Astrocyte of the cerebellum (primary cell): ENCODE measurements at regions not wholly inside any gene's neighbourhood (a gene's known extent, or its start where the extent isn't known, plus 50 kb on each side); places are given as distances from the start of the nearest gene placed in this dataset.

ENCODE experiments used
- DNase-seq: peaks from one replicate; pipeline ENCODE4 v3.0.0-alpha.2; 2011; ENCODE audit warnings: low read depth
- H3K4me3 ChIP-seq: 2 replicates; pipeline ENCODE4 v1.5.1; 2011; ENCODE audit warnings: mild to moderate bottlenecking, low read depth, low read length, moderate library complexity
- in situ Hi-C: cut with HindIII; loops from 2 replicates; pipeline ENCODE4 v1.10.0; 2017; ENCODE audit warnings: low sequenced_read_pairs
- TF ChIP-seq, protein P1 (sequence below): IDR thresholded peaks from 2 replicates; pipeline ENCODE4 v1.5.1; 2012; ENCODE audit warnings: low read length, low read depth, moderate library complexity, mild to moderate bottlenecking; ENCODE audit errors: missing control alignments

DNA sequence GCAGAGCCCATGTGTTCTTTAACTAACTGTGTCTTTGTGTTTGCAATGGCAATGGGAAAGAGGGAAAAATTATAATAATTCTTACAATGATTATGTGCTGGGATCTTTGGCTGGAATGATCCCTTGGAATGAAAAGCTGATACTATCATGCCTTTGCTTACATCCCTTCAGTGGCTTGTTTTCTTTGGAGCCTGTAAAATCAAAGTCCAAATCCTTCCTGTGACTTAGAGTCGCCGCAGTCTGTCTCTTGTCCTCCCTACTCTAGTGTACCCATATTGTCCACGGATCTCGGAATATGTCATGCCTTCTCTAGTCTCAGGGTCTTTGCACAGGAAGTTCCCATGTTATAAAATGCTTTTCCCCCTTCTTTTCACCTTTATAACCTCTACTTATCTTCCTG, 111.7 kb upstream of the MAF start:
- TF ChIP-seq, protein P1, sequence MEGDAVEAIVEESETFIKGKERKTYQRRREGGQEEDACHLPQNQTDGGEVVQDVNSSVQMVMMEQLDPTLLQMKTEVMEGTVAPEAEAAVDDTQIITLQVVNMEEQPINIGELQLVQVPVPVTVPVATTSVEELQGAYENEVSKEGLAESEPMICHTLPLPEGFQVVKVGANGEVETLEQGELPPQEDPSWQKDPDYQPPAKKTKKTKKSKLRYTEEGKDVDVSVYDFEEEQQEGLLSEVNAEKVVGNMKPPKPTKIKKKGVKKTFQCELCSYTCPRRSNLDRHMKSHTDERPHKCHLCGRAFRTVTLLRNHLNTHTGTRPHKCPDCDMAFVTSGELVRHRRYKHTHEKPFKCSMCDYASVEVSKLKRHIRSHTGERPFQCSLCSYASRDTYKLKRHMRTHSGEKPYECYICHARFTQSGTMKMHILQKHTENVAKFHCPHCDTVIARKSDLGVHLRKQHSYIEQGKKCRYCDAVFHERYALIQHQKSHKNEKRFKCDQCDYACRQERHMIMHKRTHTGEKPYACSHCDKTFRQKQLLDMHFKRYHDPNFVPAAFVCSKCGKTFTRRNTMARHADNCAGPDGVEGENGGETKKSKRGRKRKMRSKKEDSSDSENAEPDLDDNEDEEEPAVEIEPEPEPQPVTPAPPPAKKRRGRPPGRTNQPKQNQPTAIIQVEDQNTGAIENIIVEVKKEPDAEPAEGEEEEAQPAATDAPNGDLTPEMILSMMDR = no peak
- in situ Hi-C loops = no loop called here

DNA sequence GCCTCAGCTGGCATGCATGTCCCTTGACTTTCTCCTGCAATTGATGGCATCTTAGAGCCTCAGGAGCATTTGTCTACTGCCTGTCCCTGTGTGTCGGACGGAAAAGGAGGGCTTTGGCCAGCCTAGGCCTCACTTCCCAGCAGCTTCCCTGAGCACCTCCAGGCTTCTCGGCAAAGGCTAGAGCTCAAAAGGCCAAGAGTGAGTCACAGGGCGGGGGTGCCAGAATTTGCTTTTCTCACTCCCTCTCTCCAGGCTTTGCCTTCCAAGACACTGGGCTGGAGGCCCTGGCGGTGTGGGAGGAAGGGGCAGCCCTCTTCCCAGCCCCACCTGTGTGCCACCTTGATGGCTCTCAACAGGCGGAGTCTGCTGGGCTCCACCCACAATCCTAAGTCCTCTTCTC, 107.3 kb upstream of the MAF start:
- no peak overlapping the region for H3K4me3 ChIP-seq
- TF ChIP-seq, protein P1 = no peak
- in situ Hi-C loops = no loop called here
- DNase-seq = no peak

More for the DNA sequence above, 111.7 kb upstream of the MAF start:
- no peak overlapping the region for H3K4me3 ChIP-seq
- no peak for DNase-seq

DNA sequence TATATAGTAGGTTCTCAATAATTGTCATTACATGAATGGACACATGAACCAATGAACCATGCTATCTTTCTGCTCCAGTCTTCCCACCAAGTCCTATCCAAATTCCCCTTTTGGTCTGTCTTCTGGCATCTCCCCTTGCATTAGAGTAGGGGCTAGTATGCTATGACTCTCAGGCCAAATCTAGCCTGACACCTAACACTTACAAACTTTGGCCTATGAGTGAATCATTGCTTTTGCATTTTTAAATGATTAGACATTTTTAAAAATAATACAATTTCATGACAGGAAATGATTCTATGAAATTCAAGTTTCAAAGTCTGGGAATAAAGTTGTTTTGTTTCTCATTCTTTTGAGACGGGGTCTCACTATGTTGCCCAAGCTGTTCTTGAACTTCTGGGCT, 102.5 kb upstream of the MAF start:
- in situ Hi-C loops = no loop called here
- no peak for DNase-seq
- TF ChIP-seq, protein P1 = no peak
- H3K4me3 ChIP-seq = no peak overlapping the region

DNA sequence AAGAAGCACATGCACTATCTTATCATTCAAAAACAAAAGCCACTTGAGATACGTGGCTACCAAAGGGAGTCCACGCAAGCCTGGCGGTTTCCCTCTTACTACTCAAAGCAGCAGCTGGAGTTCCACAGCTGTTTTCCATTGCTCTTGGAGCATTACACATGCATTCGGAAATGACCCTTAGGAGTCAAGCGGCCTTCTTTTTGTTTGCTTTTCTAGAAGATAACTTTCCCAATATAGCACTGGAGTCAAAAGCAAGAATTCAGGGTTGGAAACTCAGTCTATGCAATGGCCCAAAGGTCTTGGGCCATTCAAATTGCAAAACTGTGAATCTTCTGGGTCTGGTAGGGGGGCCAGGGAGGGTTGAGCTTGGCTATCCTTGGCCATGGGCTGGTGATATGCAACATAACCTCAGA, 97.8 kb upstream of the MAF start:
- no peak for DNase-seq
- TF ChIP-seq, protein P1 = no peak
- no peak overlapping the region for H3K4me3 ChIP-seq
- in situ Hi-C loops = no loop called here

DNA sequence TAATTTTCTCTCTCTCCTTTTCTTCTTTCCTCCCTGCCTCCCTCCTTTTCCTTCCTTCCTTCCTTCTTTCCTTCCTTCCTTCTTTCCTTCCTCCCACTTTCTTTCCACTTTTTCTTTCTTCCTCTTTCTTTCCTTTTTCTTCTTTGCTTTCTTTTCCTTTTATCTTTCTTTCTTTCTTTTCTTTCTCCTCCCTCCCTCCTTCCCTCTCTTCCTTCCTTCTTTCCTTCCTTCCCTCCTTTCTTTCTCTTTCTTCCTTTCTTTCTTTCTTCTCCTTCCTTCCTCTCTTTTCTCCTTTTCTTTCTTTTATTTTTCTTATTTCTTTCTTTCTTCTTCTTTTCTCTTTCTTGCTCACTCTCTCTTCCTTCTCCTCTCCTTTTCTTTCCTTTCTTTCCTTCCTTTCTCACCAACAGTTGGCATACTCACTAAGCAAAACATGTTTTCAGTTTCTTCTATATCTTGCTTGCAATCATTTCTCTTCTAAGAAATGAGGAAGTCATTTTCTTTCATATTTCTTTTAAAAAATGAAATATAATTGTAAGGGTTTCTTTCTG, 97.1 kb upstream of the MAF start:
- in situ Hi-C loops = no loop called here
- H3K4me3 ChIP-seq = no peak overlapping the region
- no peak for DNase-seq
- TF ChIP-seq, protein P1 = no peak

DNA sequence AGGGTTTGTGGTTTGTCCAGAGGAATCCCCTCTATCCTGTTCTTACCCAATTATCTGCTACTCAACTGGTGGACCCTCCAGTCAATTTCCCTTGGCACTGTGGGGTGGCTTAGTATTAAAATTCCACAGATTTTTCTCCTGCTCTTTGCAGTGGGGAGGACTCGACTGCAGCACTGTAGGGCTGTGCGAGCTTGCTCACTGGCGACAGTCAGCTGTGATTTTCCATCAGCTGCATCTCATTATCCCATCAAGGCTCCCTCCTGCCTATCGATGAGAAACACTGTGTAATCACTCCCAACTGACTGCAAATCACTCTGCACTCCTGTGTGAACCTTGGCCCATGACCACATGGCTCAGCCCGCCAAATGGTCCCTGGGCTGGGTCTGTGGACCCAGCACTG, 90.5 kb upstream of the MAF start:
- TF ChIP-seq, protein P1 = no peak
- in situ Hi-C loops = no loop called here
- no peak overlapping the region for H3K4me3 ChIP-seq
- DNase-seq = no peak

DNA sequence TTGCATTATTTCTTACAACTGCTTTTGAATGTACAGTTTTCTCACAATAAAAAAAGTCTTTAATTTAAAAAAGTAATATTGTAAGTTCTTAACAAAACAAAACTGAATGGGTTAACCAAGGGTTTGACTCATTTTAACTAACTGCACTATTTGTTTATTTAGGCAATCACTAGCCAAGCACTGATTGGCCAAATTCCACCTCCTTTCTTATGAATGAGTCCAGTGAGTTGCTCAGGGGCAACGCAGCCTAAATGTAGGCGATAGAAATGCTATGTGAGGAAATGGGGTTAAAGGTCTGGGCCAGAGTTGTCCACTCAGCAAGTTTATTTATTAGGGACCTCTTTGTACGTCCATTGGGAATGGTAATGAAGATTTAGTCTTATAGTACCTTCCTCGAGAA, 89.6 kb upstream of the MAF start:
- TF ChIP-seq, protein P1 = no peak
- DNase-seq = no peak
- H3K4me3 ChIP-seq = no peak overlapping the region
- in situ Hi-C loops = no loop called here
